ENCODE measurements at regions not wholly inside any gene's neighbourhood (a gene's known extent, or its start where the extent isn't known, plus 50 kb on each side); places are given as distances from the start of the nearest gene placed in this dataset.

DNA sequence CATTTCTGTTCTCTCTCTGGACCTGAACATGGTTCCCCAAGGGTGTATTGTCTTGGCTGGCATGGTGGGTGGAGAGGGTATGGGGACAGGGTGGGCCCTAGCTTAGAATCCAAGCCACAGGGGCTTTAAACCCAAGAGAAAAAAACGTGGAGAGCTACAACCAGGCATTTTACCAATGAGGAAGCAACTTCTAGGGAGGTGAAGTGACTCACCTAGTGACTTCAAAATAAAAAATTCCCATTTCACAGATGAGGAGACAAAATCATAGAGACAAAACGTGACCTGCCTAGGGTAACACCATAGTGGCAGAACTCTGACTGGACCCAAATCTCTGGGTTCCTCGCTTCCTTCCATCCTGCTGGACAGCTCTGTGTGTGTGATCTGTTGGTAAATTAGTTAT is 216.8 kb downstream of the RPLP1 start:
- H3K4me1 Mint-ChIP-seq: peaks cover 62 to 64% of the 10 kb centered on the region in 2 donors
- DNase-seq (no peak), ATAC-seq (peak in 1 of 3 donors; percentile 28)
- Histone ChIP-seq H3K4me3 (ENCODE audit: low read length) (no peak overlapping the region), H3K27me3 (ENCODE audit: control insufficient read depth, insufficient read depth, low read length) (no peaks in the 10 kb centered on the region), H3K36me3 (ENCODE audit: control insufficient read depth, insufficient read depth, low read length) (no peaks in the 10 kb centered on the region), H3K4me1 (ENCODE audit: control insufficient read depth, insufficient read depth, low read length) (peaks cover 67% of the 10 kb centered on the region), H3K9me3 (ENCODE audit: control insufficient read depth, insufficient read depth, low read length) (no peaks in the 10 kb centered on the region), H3K27ac (ENCODE audit: low read length) (peak overlapping the region; percentile 58)
- TF ChIP-seq CTCF (IDR thresholded peaks at IDR 0.05): no peak
- WGBS (ENCODE audit: insufficient coverage): 54% methylated on average over 3 of the region's 3 CpGs
- H3K9me3 Mint-ChIP-seq: no peaks in the 10 kb centered on the region
- intact Hi-C loops (cut with micrococcal nuclease): loop anchor here (1.0 to 5.0 kb wide), 3 partner anchors 49 to 202 kb away; no protein-coding TSS in a partner anchor
- H3K27me3 Mint-ChIP-seq (ENCODE audit: low read depth in 2 of 2): peaks cover 20 to 39% of the 10 kb centered on the region in 2 donors
- peak overlapping the region; percentile 64 to 86 for H3K27ac Mint-ChIP-seq
- no peaks in the 10 kb centered on the region for H3K36me3 Mint-ChIP-seq
- H3K4me3 Mint-ChIP-seq: peak overlapping the region; percentile 83

DNA sequence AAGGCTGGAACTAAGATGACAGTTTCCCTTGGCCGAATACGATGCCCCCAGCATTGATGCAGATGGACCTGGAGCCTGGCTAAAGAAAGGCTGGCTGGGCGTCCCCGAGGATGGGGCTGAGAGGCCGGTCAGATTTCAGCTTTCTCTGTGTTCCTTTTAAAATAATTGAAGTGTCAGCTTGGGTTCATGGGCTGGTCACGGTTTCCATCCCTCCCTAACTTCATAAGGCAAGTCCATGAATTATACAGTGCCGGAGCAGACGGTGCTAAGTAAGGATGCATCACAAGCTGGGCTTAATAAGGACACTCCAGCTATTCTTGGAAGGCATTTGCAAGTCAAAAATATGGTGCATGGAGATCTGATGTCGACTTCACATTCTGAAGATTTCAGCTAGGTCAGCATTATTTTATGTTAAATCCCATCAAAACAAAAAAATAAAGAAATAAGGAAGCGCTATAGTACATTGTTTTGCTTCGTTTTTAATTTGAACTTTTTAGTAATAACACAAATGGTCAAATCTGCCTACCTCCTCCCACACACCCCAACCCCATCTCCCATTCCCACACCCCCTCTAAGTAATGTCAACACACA is 220.8 kb downstream of the RPLP1 start:
- no peak for TF ChIP-seq CTCF (IDR thresholded peaks at IDR 0.05)
- Histone ChIP-seq H3K27ac (ENCODE audit: low read length) (no peak overlapping the region), H3K9me3 (ENCODE audit: control insufficient read depth, insufficient read depth, low read length) (no peaks in the 10 kb centered on the region), H3K27me3 (ENCODE audit: control insufficient read depth, insufficient read depth, low read length) (no peaks in the 10 kb centered on the region), H3K4me3 (ENCODE audit: low read length) (no peak overlapping the region), H3K4me1 (ENCODE audit: control insufficient read depth, insufficient read depth, low read length) (peaks cover 32% of the 10 kb centered on the region), H3K36me3 (ENCODE audit: control insufficient read depth, insufficient read depth, low read length) (no peaks in the 10 kb centered on the region)
- WGBS (ENCODE audit: insufficient coverage): 89% methylated on average over 11 of the region's 11 CpGs
- Mint-ChIP-seq H3K27ac (no peak overlapping the region), H3K4me1 (peaks cover 35 to 38% of the 10 kb centered on the region in 2 donors), H3K9me3 (no peaks in the 10 kb centered on the region), H3K36me3 (no peaks in the 10 kb centered on the region), H3K27me3 (ENCODE audit: low read depth in 2 of 2) (peaks cover 41 to 56% of the 10 kb centered on the region in 2 donors), H3K4me3 (no peak overlapping the region)
- DNase-seq (no peak), ATAC-seq (no peak)
- intact Hi-C loops (cut with micrococcal nuclease): no loop called here

- H3K4me3 ChIP-seq (ENCODE audit: low read length): no peak overlapping the region
- Mint-ChIP-seq H3K27me3 (ENCODE audit: low read depth in 2 of 2) (peaks cover 48 to 68% of the 10 kb centered on the region in 2 donors), H3K36me3 (no peaks in the 10 kb centered on the region), H3K27ac (no peak overlapping the region), H3K4me3 (no peak overlapping the region), H3K4me1 (peaks cover 23 to 33% of the 10 kb centered on the region in 2 donors), H3K9me3 (no peaks in the 10 kb centered on the region)
- no peak for DNase-seq
- intact Hi-C loops (cut with micrococcal nuclease): no loop called here
- H3K9me3 ChIP-seq (ENCODE audit: control insufficient read depth, insufficient read depth, low read length): no peaks in the 10 kb centered on the region
- no peak overlapping the region for H3K27ac ChIP-seq (ENCODE audit: low read length)
- no peaks in the 10 kb centered on the region for H3K27me3 ChIP-seq (ENCODE audit: control insufficient read depth, insufficient read depth, low read length)
- 96% methylated on average over 2 of the region's 2 CpGs for WGBS (ENCODE audit: insufficient coverage)
- no peak for TF ChIP-seq CTCF (IDR thresholded peaks at IDR 0.05)
- H3K4me1 ChIP-seq (ENCODE audit: control insufficient read depth, insufficient read depth, low read length): peaks cover 24% of the 10 kb centered on the region
- ATAC-seq: no peak
- H3K36me3 ChIP-seq (ENCODE audit: control insufficient read depth, insufficient read depth, low read length): no peaks in the 10 kb centered on the region
These were observed 223.1 kb downstream of the RPLP1 start for GRCh38 chr15:69675731-69676130.

GRCh38 chr15:69677403-69677802 is 224.8 kb downstream of the RPLP1 start:
- no peaks in the 10 kb centered on the region for H3K36me3 Mint-ChIP-seq
- H3K9me3 Mint-ChIP-seq: no peaks in the 10 kb centered on the region
- Histone ChIP-seq H3K9me3 (ENCODE audit: control insufficient read depth, insufficient read depth, low read length) (peaks cover under 1% of the 10 kb centered on the region), H3K4me1 (ENCODE audit: control insufficient read depth, insufficient read depth, low read length) (peaks cover 18% of the 10 kb centered on the region), H3K27ac (ENCODE audit: low read length) (no peak overlapping the region), H3K27me3 (ENCODE audit: control insufficient read depth, insufficient read depth, low read length) (no peaks in the 10 kb centered on the region), H3K36me3 (ENCODE audit: control insufficient read depth, insufficient read depth, low read length) (no peaks in the 10 kb centered on the region), H3K4me3 (ENCODE audit: low read length) (no peak overlapping the region)
- WGBS (ENCODE audit: insufficient coverage): 72% methylated on average over 4 of the region's 4 CpGs
- no peak overlapping the region for H3K4me3 Mint-ChIP-seq
- no peak overlapping the region for H3K27ac Mint-ChIP-seq
- peaks cover 44 to 56% of the 10 kb centered on the region in 2 donors for H3K27me3 Mint-ChIP-seq (ENCODE audit: low read depth in 2 of 2)
- DNase-seq: no peak
- intact Hi-C loops (cut with micrococcal nuclease): no loop called here
- peaks cover 11 to 26% of the 10 kb centered on the region in 2 donors for H3K4me1 Mint-ChIP-seq
- ATAC-seq: no peak
- TF ChIP-seq CTCF (IDR thresholded peaks at IDR 0.05): no peak
